ENCODE measurements at regions not wholly inside any gene's neighbourhood (a gene's known extent, or its start where the extent isn't known, plus 50 kb on each side); places are given as distances from the start of the nearest gene placed in this dataset.
"Not testable (repeated sequence)": the region's sequence is repeated elsewhere in the genome, so short reads cannot be mapped to it uniquely, and the experiment has no call there.

GRCh38 chr4:117704721-117705120, 329.6 kb upstream of the NDST3 start:
- no peak overlapping the region for H3K4me3 ChIP-seq
- DNase-seq: no peak
- ATAC-seq: no peak
- no peak for TF ChIP-seq CTCF (IDR thresholded peaks at IDR 0.05)
- intact Hi-C loops (cut with DNase I): no loop called here
- no peaks in the 10 kb centered on the region for H3K27me3 ChIP-seq
- H3K27ac ChIP-seq: no peak overlapping the region
- no peaks in the 10 kb centered on the region for H3K36me3 ChIP-seq
- H3K4me1 ChIP-seq: no peaks in the 10 kb centered on the region
- peaks cover 0 to 14% of the 10 kb centered on the region in 2 donors for H3K9me3 ChIP-seq

GRCh38 chr4:117740736-117741135, 293.6 kb upstream of the NDST3 start:
- Histone ChIP-seq H3K27ac (no peak overlapping the region), H3K4me3 (no peak overlapping the region), H3K9me3 (no peaks in the 10 kb centered on the region), H3K27me3 (no peaks in the 10 kb centered on the region), H3K36me3 (no peaks in the 10 kb centered on the region), H3K4me1 (no peaks in the 10 kb centered on the region)
- DNase-seq (no peak), ATAC-seq (no peak)
- TF ChIP-seq CTCF (IDR thresholded peaks at IDR 0.05): no peak
- intact Hi-C loops (cut with DNase I): no loop called here

GRCh38 chr4:117745379-117745778, 288.9 kb upstream of the NDST3 start:
- DNase-seq; H3K36me3 ChIP-seq; H3K27me3 ChIP-seq; H3K27ac ChIP-seq; H3K4me1 ChIP-seq; H3K9me3 ChIP-seq; ATAC-seq; H3K4me3 ChIP-seq; intact Hi-C loops (cut with DNase I): not testable (repeated sequence)

GRCh38 chr4:117755438-117755837, 278.8 kb upstream of the NDST3 start:
- no peak for ATAC-seq
- intact Hi-C loops (cut with DNase I): no loop called here
- Histone ChIP-seq H3K36me3 (no peaks in the 10 kb centered on the region), H3K4me3 (no peak overlapping the region), H3K27me3 (no peaks in the 10 kb centered on the region), H3K27ac (no peak overlapping the region), H3K9me3 (peaks cover 0 to 7% of the 10 kb centered on the region in 2 donors), H3K4me1 (no peaks in the 10 kb centered on the region)
- TF ChIP-seq CTCF (IDR thresholded peaks at IDR 0.05): no peak
- no peak for DNase-seq

- Histone ChIP-seq H3K9me3 (no peaks in the 10 kb centered on the region), H3K4me3 (no peak overlapping the region), H3K27me3 (no peaks in the 10 kb centered on the region), H3K36me3 (no peaks in the 10 kb centered on the region), H3K27ac (no peak overlapping the region), H3K4me1 (no peaks in the 10 kb centered on the region)
- intact Hi-C loops (cut with DNase I): no loop called here
- no peak for TF ChIP-seq CTCF (IDR thresholded peaks at IDR 0.05)
- no peak for ATAC-seq
- DNase-seq: no peak
Observed at GRCh38 chr4:117768610-117769009, 265.7 kb upstream of the NDST3 start.

- ATAC-seq (no peak), DNase-seq (no peak)
- Histone ChIP-seq H3K36me3 (no peaks in the 10 kb centered on the region), H3K4me1 (no peaks in the 10 kb centered on the region), H3K4me3 (no peak overlapping the region), H3K27me3 (no peaks in the 10 kb centered on the region), H3K9me3 (no peaks in the 10 kb centered on the region), H3K27ac (no peak overlapping the region)
- no peak for TF ChIP-seq CTCF (IDR thresholded peaks at IDR 0.05)
- intact Hi-C loops (cut with DNase I): no loop called here
Observed at GRCh38 chr4:117770269-117771102, 263.8 kb upstream of the NDST3 start.

Data from left lung (tissue), 4 donors.